ENCODE measurements at regions not wholly inside any gene's neighbourhood (a gene's known extent, or its start where the extent isn't known, plus 50 kb on each side); places are given as distances from the start of the nearest gene placed in this dataset.

DNA sequence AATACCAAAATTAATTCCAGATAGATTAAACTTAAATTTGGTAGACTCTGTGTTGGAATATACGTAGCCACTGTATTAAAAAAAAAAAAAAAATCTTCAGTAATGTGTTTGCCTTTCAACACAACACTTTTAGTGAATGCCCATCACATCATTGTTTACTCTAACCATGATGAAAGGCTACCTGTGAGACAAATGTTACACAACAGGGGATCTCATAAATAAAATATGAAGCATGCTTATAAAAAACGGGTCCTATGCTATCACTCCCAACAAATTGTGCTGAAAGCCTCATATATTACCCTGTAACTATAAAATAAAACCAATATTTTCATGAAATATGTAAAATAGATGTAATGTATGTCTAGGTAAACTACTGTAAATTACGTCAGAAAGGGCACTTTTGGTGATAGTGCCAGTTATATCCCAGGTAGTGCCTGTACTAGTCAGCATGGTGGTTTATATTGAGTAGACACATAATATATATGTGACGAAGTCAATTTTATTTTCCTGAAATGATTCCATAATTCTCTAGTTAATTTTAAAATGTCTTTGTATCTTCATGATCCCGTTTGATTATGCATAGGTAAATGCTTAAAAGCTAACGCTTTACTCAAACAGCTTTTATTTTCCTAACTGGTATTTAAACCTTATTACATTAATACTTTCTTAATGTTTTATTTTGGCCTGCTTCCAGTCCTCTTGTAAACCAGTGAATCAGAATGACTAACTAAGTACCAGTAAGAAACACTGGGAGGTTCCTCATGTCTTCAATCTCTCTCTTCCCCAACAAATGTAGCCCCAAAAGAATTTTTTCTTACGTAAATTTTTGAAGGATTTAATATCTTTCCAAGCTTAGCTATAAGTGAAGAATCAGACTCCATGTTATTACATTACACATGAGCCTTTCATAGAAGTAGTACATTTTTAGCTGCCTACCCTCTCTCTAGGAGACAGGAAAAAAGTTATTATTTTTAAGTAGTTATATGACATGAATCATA is 420.3 kb downstream of the GABRG2 start:
- TF ChIP-seq POLR2A (IDR thresholded peaks at IDR 0.05) (no peak), CTCF (IDR thresholded peaks at IDR 0.05) (no peak)

All from adrenal gland (tissue), 5 donors.